ENCODE measurements at regions not wholly inside any gene's neighbourhood (a gene's known extent, or its start where the extent isn't known, plus 50 kb on each side); places are given as distances from the start of the nearest gene placed in this dataset.

- ATAC-seq: no peak
- TF ChIP-seq PPARA (CRISPR knock-in tag; IDR thresholded peaks at IDR 0.05; ENCODE audit: borderline replicate concordance) (no peak), BACH2 (CRISPR knock-in tag; IDR thresholded peaks at IDR 0.05; ENCODE audit: borderline replicate concordance) (no peak), SNAI2 (CRISPR knock-in tag; IDR thresholded peaks at IDR 0.05) (no peak), ZNF70 (CRISPR knock-in tag; IDR thresholded peaks at IDR 0.05) (no peak)
These were observed 1375.4 kb downstream of the ZPLD1 start for GRCh38 chr3:103810167-103810566.

- no peak for ATAC-seq
- TF ChIP-seq TSHZ2 (CRISPR knock-in tag; IDR thresholded peaks at IDR 0.05): no peak
- no peak for TF ChIP-seq CSDC2 (CRISPR knock-in tag; IDR thresholded peaks at IDR 0.05)
- no peak for TF ChIP-seq PPARA (CRISPR knock-in tag; IDR thresholded peaks at IDR 0.05; ENCODE audit: borderline replicate concordance)
- no peak for TF ChIP-seq TCF4 (CRISPR knock-in tag; IDR thresholded peaks at IDR 0.05; ENCODE audit: borderline replicate concordance)
- TF ChIP-seq POU6F1 (CRISPR knock-in tag; IDR thresholded peaks at IDR 0.05; ENCODE audit: borderline replicate concordance, low read depth): no peak
- TF ChIP-seq ISL1 (CRISPR knock-in tag; IDR thresholded peaks at IDR 0.05): no peak
- no peak for TF ChIP-seq PATZ1 (CRISPR knock-in tag; IDR thresholded peaks at IDR 0.05; ENCODE audit: borderline replicate concordance)
- no peak for TF ChIP-seq ZFP3 (CRISPR knock-in tag; IDR thresholded peaks at IDR 0.05)
- TF ChIP-seq OSR1 (CRISPR knock-in tag; IDR thresholded peaks at IDR 0.05): no peak
- TF ChIP-seq SNAI2 (CRISPR knock-in tag; IDR thresholded peaks at IDR 0.05): no peak
- no peak for TF ChIP-seq CREB5 (CRISPR knock-in tag; IDR thresholded peaks at IDR 0.05; ENCODE audit: low read depth)
- TF ChIP-seq ARNTL (CRISPR knock-in tag; IDR thresholded peaks at IDR 0.05; ENCODE audit: borderline replicate concordance, low read depth): no peak
- TF ChIP-seq ZFP30 (CRISPR knock-in tag; IDR thresholded peaks at IDR 0.05): no peak
- no peak for TF ChIP-seq ZNF70 (CRISPR knock-in tag; IDR thresholded peaks at IDR 0.05)
- no peak for TF ChIP-seq ZC3H10 (CRISPR knock-in tag; IDR thresholded peaks at IDR 0.05)
- TF ChIP-seq RARB (CRISPR knock-in tag; IDR thresholded peaks at IDR 0.05): no peak
- TF ChIP-seq CSRNP3 (CRISPR knock-in tag; IDR thresholded peaks at IDR 0.05): no peak
- TF ChIP-seq GLIS3 (CRISPR knock-in tag; IDR thresholded peaks at IDR 0.05): no peak
These were observed 1379.1 kb downstream of the ZPLD1 start for GRCh38 chr3:103813955-103814354.

- TF ChIP-seq RARB (CRISPR knock-in tag; IDR thresholded peaks at IDR 0.05): no peak
- TF ChIP-seq ESRRG (CRISPR knock-in tag; IDR thresholded peaks at IDR 0.05): no peak
- TF ChIP-seq ISL1 (CRISPR knock-in tag; IDR thresholded peaks at IDR 0.05): no peak
- TF ChIP-seq ARNTL (CRISPR knock-in tag; IDR thresholded peaks at IDR 0.05; ENCODE audit: borderline replicate concordance, low read depth): no peak
- ATAC-seq: no peak
These were observed 1383.6 kb downstream of the ZPLD1 start for GRCh38 chr3:103818398-103818797.

- no peak for ATAC-seq
- TF ChIP-seq ZNF8 (CRISPR knock-in tag; IDR thresholded peaks at IDR 0.05) (no peak), CREB5 (CRISPR knock-in tag; IDR thresholded peaks at IDR 0.05; ENCODE audit: low read depth) (no peak), PATZ1 (CRISPR knock-in tag; IDR thresholded peaks at IDR 0.05; ENCODE audit: borderline replicate concordance) (no peak), CSRNP3 (CRISPR knock-in tag; IDR thresholded peaks at IDR 0.05) (no peak), ZNF70 (CRISPR knock-in tag; IDR thresholded peaks at IDR 0.05) (no peak), OSR1 (CRISPR knock-in tag; IDR thresholded peaks at IDR 0.05) (no peak), RARB (CRISPR knock-in tag; IDR thresholded peaks at IDR 0.05) (no peak), TCF4 (CRISPR knock-in tag; IDR thresholded peaks at IDR 0.05; ENCODE audit: borderline replicate concordance) (no peak)
These were observed 1384.0 kb downstream of the ZPLD1 start for GRCh38 chr3:103818800-103819199.
